GM12878 (cell line): ENCODE measurements at regions not wholly inside any gene's neighbourhood (a gene's known extent, or its start where the extent isn't known, plus 50 kb on each side); places are given as distances from the start of the nearest gene placed in this dataset.

ENCODE experiments used
- ATAC-seq: fragments of 200-7000 bp; cut with Tn5 transposase; 3 replicates; pipeline ENCODE4 v1.9.1; 2020; ENCODE audit warnings: mild to moderate bottlenecking, moderate library complexity
- BruUV-seq: library from RNA; stranded (reverse); fragments of 400-500 nt; replicated peaks from 2 replicates; lab custom pipeline; 2021; lab: Mats Ljungman, UMichigan
- CTCF ChIA-PET: fragments of 300-600 bp; sonication (Branson Sonifier 250); formaldehyde crosslinking; extraction: SDS; loops from one replicate; lab custom pipeline; 2021; ENCODE audit warnings: inconsistent platforms; lab: Yijun Ruan, JAX
- POLR2A ChIA-PET: fragments of 350-600 bp; formaldehyde crosslinking; extraction: SDS; loops from one replicate; lab custom pipeline; 2021; ENCODE audit warnings: inconsistent platforms; lab: Charles Lee
- RAD21 ChIA-PET: fragments of 300-600 bp; sonication (Branson Sonifier 250); formaldehyde crosslinking; loops from one replicate; lab custom pipeline; 2023; ENCODE audit warnings: antibody characterized with exemption; ENCODE audit not compliant: unreplicated experiment; lab: Charles Lee
- SMC1A ChIA-PET: fragments of 300-600 bp; sonication (Branson Sonifier 250); formaldehyde crosslinking; loops from one replicate; lab custom pipeline; 2023; ENCODE audit not compliant: unreplicated experiment, uncharacterized antibody; lab: Charles Lee
- DNase-seq: peaks from one replicate; pipeline ENCODE4 v3.0.0-alpha.2; 2011; ENCODE audit warnings: low read depth, low spot score
- FAIRE-seq: peaks from 3 replicates; lab custom pipeline; 2011; peaks lifted over from hg19 to GRCh38; lab: Jason Lieb, UNC
- H2AFZ ChIP-seq: 2 replicates; pipeline ENCODE4 v1.6.0; 2011; ENCODE audit warnings: low read depth, low read length, control low read depth; ENCODE audit not compliant: control insufficient read depth
- H3K27ac ChIP-seq: 2 replicates; pipeline ENCODE4 v1.5.1; 2011; ENCODE audit warnings: control low read depth; ENCODE audit not compliant: control insufficient read depth, insufficient read depth
- H3K27me3 ChIP-seq, 2 experiments: replicated peaks in 1 of 2; 2 replicates each; pipeline versions ENCODE4 v1.6.0 to v1.6.1; 2011; ENCODE audit warnings: low read length in 1 of 2; ENCODE audit not compliant: control insufficient read depth in 2 of 2, insufficient read depth in 2 of 2
- H3K36me3 ChIP-seq, 2 experiments: 2 replicates each; pipeline ENCODE4 v1.5.1; 2011; ENCODE audit warnings: low read length in 1 of 2; ENCODE audit not compliant: control insufficient read depth in 2 of 2, insufficient read depth in 2 of 2
- H3K4me1 ChIP-seq: 2 replicates; pipeline ENCODE4 v1.6.1; 2011; ENCODE audit warnings: mild to moderate bottlenecking, low read length, moderate library complexity, mixed read lengths; ENCODE audit not compliant: control insufficient read depth, insufficient read depth
- H3K4me2 ChIP-seq: 2 replicates; pipeline ENCODE4 v1.6.0; 2011; ENCODE audit warnings: control low read depth; ENCODE audit not compliant: control insufficient read depth, insufficient read depth
- H3K4me3 ChIP-seq: fragments of 200-600 bp; sonication (generic); 2 replicates; pipeline ENCODE4 v1.5.1; 2016
- H3K79me2 ChIP-seq: 2 replicates; pipeline ENCODE4 v1.6.0; 2011; ENCODE audit warnings: low read length; ENCODE audit not compliant: control insufficient read depth, insufficient read depth
- H3K9ac ChIP-seq: 2 replicates; pipeline ENCODE4 v1.8.0; 2011; ENCODE audit warnings: low read length, control low read depth, mixed read lengths; ENCODE audit not compliant: control insufficient read depth, insufficient read depth
- H3K9me3 ChIP-seq: replicated peaks from 3 replicates; pipeline ENCODE4 v1.5.1; 2011; ENCODE audit warnings: mild to moderate bottlenecking, low read length; ENCODE audit not compliant: control insufficient read depth, insufficient read depth
- H4K20me1 ChIP-seq: 2 replicates; pipeline ENCODE4 v1.6.0; 2011; ENCODE audit not compliant: control insufficient read depth, insufficient read depth
- ASH2L ChIP-seq: fragments of 300-600, 200-600 bp; sonication (generic); IDR thresholded peaks from 2 replicates; pipeline ENCODE4 v1.6.1; 2017; ENCODE audit warnings: low read depth, mild to moderate bottlenecking, borderline replicate concordance
- EGR1 ChIP-seq, 2 experiments: IDR thresholded peaks; 1 replicate in 1 of 2; 2 replicates in 1 of 2; pipeline ENCODE4 v1.6.1; 2011 to 2012; ENCODE audit warnings: low read depth in 2 of 2, low read length in 2 of 2, borderline replicate concordance in 1 of 2, mild to moderate bottlenecking in 1 of 2, moderate library complexity in 1 of 2
- EP300 ChIP-seq, 2 experiments: fragments of 150-350 bp in 1 of 2; IDR thresholded peaks; 2 replicates each; pipeline ENCODE4 v1.6.1; 2011 to 2012; ENCODE audit warnings: low read depth in 2 of 2, low read length in 2 of 2, borderline replicate concordance in 1 of 2, improper control_type of control experiment in 1 of 2, inconsistent platforms in 1 of 2; ENCODE audit not compliant: control insufficient read depth in 1 of 2
- FOXK2 ChIP-seq: fragments of 450-650 bp; IDR thresholded peaks from 2 replicates; pipeline ENCODE4 v1.6.1; 2017; ENCODE audit warnings: mild to moderate bottlenecking, moderate library complexity
- JUND ChIP-seq: IDR thresholded peaks from 2 replicates; pipeline ENCODE4 v1.6.1; 2012; ENCODE audit warnings: low read depth, mild to moderate bottlenecking, low read length, improper control_type of control experiment, moderate library complexity
- KAT2A ChIP-seq: conservative IDR thresholded peaks from 2 replicates; pipeline ENCODE4 v1.6.1; 2011; ENCODE audit warnings: low read depth, low read length; ENCODE audit not compliant: control insufficient read depth
- NFIC ChIP-seq: IDR thresholded peaks from 2 replicates; pipeline ENCODE4 v1.6.1; 2012; ENCODE audit warnings: low read depth, mild to moderate bottlenecking, inconsistent platforms, low read length, moderate library complexity
- NFXL1 ChIP-seq: fragments of 450-650 bp; IDR thresholded peaks from 2 replicates; pipeline ENCODE4 v1.6.1; 2017; ENCODE audit warnings: antibody characterized with exemption, mild to moderate bottlenecking, borderline replicate concordance
- POLR2AphosphoS5 ChIP-seq: IDR thresholded peaks from 2 replicates; pipeline ENCODE4 v1.6.1; 2011; ENCODE audit warnings: mild to moderate bottlenecking, low read length, inconsistent platforms
- RBBP5 ChIP-seq: fragments of 200-600 bp; sonication (generic); conservative IDR thresholded peaks from 2 replicates; pipeline ENCODE4 v1.6.1; 2016
- SIN3A ChIP-seq: IDR thresholded peaks from 2 replicates; pipeline ENCODE4 v1.6.1; 2012; ENCODE audit warnings: low read depth, low read length, improper control_type of control experiment
- SMC3 ChIP-seq: IDR thresholded peaks from 2 replicates; pipeline ENCODE4 v1.6.1; 2011; ENCODE audit warnings: low read length, improper control_type of control experiment, borderline replicate concordance
- TAF1 ChIP-seq: IDR thresholded peaks from 2 replicates; pipeline ENCODE4 v1.6.1; 2011; ENCODE audit warnings: mild to moderate bottlenecking, low read depth, low read length, borderline replicate concordance
- TCF3 ChIP-seq: IDR thresholded peaks from 2 replicates; pipeline ENCODE4 v1.6.1; 2012; ENCODE audit warnings: low read depth, mild to moderate bottlenecking, low read length, borderline replicate concordance; ENCODE audit not compliant: insufficient read depth
- WRNIP1 ChIP-seq: IDR thresholded peaks from 2 replicates; pipeline ENCODE4 v1.6.1; 2011; ENCODE audit warnings: low read depth, low read length, improper control_type of control experiment, borderline replicate concordance
- WGBS: methylation state at CpG from one replicate; pipeline ENCODE4 v1.1.6; 2016; ENCODE audit warnings: low lambda C conversion rate; ENCODE audit not compliant: insufficient replicate concordance, insufficient coverage; ENCODE audit errors: missing lambda C conversion rate; 5-methylcytosine and 5-hydroxymethylcytosine counted together
- in situ Hi-C: fragments of 300-500 bp; cut with MboI; formaldehyde crosslinking; loops from 9 replicates; pipeline ENCODE4 v1.14.3; 2018; ENCODE audit warnings: mixed read lengths
- intact Hi-C: fragments of 100-400 bp; cut with micrococcal nuclease; formaldehyde crosslinking; loops from one replicate; pipeline ENCODE4 v1.14.2; 2022; ENCODE audit not compliant: unreplicated experiment
- TF ChIP-seq, protein P1 (sequence below): IDR thresholded peaks from 2 replicates; pipeline ENCODE4 v1.6.1; 2011; ENCODE audit warnings: borderline replicate concordance, low read depth, mild to moderate bottlenecking, moderate library complexity, mixed read lengths, low read length; ENCODE audit not compliant: insufficient read depth; ENCODE audit errors: extremely low read length
- TF ChIP-seq, protein P2 (sequence below): fragments of 450-650 bp; IDR thresholded peaks from 2 replicates; pipeline ENCODE4 v1.6.1; 2017; ENCODE audit warnings: low read depth, mild to moderate bottlenecking, moderate library complexity
- TF ChIP-seq, protein P3 (sequence below): IDR thresholded peaks from 2 replicates; pipeline ENCODE4 v1.6.1; 2011; ENCODE audit warnings: borderline replicate concordance, low read depth, mild to moderate bottlenecking, moderate library complexity, low read length; ENCODE audit not compliant: insufficient read depth, poor library complexity, severe bottlenecking
- TF ChIP-seq, protein P4 (sequence below): fragments of 450-650 bp; conservative IDR thresholded peaks from 2 replicates; pipeline ENCODE4 v1.6.1; 2017; ENCODE audit warnings: mild to moderate bottlenecking, moderate library complexity

DNA sequence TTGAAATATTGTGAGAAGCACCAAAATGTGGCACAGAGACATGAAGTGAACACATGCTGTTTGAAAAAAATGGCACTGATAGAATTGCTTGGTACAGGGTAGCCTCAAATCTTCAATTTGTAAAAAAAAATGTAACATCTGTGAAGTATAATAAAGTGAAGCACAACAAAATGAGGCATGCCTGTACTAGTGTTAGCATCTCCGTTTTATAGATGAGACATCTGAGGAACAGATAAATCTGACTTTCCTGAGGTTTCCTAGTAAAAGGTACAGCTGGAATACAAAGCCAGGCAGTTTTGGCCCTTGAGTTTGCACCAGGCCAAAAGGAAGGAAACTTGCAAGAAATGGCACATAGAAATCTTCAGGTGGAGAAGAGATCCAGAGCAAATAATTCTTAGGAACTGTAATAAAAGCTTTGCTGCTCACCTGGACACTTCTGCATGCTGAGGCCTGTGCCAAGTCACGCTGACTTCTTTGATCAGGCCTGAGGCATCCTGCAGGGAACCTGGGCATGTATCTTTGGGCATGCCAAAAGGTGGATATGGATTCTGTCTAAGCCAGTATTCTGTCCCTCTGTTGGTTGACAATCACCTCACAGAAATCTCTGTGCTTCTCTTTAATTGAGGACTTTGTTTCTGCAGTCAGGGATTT, 251.5 kb upstream of the PLPP4 start:
- ChIA-PET RAD21 (no interaction called here), CTCF (no interaction called here), SMC1A (no interaction called here), POLR2A (no interaction called here)
- no peaks in the 10 kb centered on the region for H3K79me2 ChIP-seq
- no peaks in the 10 kb centered on the region for H3K36me3 ChIP-seq
- no peak overlapping the region for H2AFZ ChIP-seq
- H3K27ac ChIP-seq = no peak overlapping the region
- BruUV-seq = no TSS peak
- in situ Hi-C loops (no loop called here), intact Hi-C loops (no loop called here)
- H3K27me3 ChIP-seq = no peaks in the 10 kb centered on the region; a peak in 1 of 4 replicates
- H3K9me3 ChIP-seq = no peaks in the 10 kb centered on the region
- no peak overlapping the region for H3K4me2 ChIP-seq
- H4K20me1 ChIP-seq = no peaks in the 10 kb centered on the region
- no peak overlapping the region for H3K9ac ChIP-seq
- DNase-seq = no peak
- H3K4me1 ChIP-seq = no peaks in the 10 kb centered on the region
- no peak for FAIRE-seq
- WGBS = 0% methylated on average over 2 of the region's 2 CpGs
- H3K4me3 ChIP-seq = no peak overlapping the region
- ATAC-seq = no peak
- TF ChIP-seq TAF1 (no peak), NFXL1 (no peak), TCF3 (no peak), SIN3A (no peak), JUND (no peak), WRNIP1 (no peak), KAT2A (no peak), NFIC (no peak), ASH2L (no peak), EGR1 (IDR thresholded peaks at IDR 0.05; ENCODE audit: borderline replicate concordance in 1 of 2, low read depth in 2 of 2, low read length in 2 of 2) (no peak), SMC3 (no peak), EP300 (IDR thresholded peaks at IDR 0.05; ENCODE audit: borderline replicate concordance in 1 of 2, control insufficient read depth in 1 of 2, low read depth in 2 of 2, low read length in 2 of 2) (no peak), RBBP5 (no peak), FOXK2 (no peak), POLR2AphosphoS5 (no peak)
- TF ChIP-seq, protein P1, sequence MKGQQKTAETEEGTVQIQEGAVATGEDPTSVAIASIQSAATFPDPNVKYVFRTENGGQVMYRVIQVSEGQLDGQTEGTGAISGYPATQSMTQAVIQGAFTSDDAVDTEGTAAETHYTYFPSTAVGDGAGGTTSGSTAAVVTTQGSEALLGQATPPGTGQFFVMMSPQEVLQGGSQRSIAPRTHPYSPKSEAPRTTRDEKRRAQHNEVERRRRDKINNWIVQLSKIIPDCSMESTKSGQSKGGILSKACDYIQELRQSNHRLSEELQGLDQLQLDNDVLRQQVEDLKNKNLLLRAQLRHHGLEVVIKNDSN = no peak
- TF ChIP-seq, protein P2, sequence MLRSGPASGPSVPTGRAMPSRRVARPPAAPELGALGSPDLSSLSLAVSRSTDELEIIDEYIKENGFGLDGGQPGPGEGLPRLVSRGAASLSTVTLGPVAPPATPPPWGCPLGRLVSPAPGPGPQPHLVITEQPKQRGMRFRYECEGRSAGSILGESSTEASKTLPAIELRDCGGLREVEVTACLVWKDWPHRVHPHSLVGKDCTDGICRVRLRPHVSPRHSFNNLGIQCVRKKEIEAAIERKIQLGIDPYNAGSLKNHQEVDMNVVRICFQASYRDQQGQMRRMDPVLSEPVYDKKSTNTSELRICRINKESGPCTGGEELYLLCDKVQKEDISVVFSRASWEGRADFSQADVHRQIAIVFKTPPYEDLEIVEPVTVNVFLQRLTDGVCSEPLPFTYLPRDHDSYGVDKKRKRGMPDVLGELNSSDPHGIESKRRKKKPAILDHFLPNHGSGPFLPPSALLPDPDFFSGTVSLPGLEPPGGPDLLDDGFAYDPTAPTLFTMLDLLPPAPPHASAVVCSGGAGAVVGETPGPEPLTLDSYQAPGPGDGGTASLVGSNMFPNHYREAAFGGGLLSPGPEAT = no peak
- TF ChIP-seq, protein P3, sequence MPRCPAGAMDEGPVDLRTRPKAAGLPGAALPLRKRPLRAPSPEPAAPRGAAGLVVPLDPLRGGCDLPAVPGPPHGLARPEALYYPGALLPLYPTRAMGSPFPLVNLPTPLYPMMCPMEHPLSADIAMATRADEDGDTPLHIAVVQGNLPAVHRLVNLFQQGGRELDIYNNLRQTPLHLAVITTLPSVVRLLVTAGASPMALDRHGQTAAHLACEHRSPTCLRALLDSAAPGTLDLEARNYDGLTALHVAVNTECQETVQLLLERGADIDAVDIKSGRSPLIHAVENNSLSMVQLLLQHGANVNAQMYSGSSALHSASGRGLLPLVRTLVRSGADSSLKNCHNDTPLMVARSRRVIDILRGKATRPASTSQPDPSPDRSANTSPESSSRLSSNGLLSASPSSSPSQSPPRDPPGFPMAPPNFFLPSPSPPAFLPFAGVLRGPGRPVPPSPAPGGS = no peak
- TF ChIP-seq, protein P4, sequence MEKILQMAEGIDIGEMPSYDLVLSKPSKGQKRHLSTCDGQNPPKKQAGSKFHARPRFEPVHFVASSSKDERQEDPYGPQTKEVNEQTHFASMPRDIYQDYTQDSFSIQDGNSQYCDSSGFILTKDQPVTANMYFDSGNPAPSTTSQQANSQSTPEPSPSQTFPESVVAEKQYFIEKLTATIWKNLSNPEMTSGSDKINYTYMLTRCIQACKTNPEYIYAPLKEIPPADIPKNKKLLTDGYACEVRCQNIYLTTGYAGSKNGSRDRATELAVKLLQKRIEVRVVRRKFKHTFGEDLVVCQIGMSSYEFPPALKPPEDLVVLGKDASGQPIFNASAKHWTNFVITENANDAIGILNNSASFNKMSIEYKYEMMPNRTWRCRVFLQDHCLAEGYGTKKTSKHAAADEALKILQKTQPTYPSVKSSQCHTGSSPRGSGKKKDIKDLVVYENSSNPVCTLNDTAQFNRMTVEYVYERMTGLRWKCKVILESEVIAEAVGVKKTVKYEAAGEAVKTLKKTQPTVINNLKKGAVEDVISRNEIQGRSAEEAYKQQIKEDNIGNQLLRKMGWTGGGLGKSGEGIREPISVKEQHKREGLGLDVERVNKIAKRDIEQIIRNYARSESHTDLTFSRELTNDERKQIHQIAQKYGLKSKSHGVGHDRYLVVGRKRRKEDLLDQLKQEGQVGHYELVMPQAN = no peak
